ENCODE measurements at regions not wholly inside any gene's neighbourhood (a gene's known extent, or its start where the extent isn't known, plus 50 kb on each side); places are given as distances from the start of the nearest gene placed in this dataset.

DNA sequence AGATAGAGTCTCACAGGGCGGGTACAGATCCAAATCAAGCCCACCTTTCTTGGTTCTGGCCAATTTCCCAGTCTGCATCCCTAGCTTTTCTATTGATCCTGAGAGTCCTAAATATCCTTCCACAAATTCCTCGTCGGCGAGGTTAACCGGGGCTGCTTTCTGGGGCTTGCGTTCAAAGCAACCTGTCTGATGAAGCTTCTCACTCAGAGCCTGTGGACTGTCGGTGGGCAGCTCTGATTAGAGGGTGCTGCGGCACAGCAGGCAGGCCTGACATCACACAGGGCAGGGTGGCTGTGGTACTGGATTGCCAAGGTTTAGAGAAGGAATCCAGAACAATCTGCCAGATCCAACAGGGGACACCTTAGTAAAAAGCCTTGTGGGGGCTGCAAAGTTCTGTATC is 338.0 kb upstream of the ZMIZ1 start:
- DNase-seq = no peak

GRCh38 chr10:78731675-78732074 is 337.1 kb upstream of the ZMIZ1 start:
- no peak for DNase-seq

DNA sequence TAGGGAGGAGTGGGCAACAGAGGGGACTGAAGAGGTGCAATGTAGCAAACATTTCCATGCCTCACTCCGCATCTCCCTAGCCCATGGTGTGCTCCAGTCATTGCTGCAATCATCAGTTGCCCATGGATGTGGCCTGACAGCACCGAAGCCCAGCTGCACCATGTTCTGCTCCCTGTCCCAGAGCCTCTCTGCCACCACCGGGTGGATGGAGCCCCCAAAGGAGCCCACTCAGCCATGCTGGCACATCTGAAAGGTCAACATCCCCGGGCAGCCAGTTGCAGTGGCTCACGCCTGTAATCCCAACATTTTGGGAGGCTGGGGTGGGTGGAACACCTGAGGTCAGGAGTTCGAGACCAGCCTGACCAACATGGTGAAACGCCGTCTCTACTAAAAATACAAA is 336.4 kb upstream of the ZMIZ1 start:
- DNase-seq = no peak

DNA sequence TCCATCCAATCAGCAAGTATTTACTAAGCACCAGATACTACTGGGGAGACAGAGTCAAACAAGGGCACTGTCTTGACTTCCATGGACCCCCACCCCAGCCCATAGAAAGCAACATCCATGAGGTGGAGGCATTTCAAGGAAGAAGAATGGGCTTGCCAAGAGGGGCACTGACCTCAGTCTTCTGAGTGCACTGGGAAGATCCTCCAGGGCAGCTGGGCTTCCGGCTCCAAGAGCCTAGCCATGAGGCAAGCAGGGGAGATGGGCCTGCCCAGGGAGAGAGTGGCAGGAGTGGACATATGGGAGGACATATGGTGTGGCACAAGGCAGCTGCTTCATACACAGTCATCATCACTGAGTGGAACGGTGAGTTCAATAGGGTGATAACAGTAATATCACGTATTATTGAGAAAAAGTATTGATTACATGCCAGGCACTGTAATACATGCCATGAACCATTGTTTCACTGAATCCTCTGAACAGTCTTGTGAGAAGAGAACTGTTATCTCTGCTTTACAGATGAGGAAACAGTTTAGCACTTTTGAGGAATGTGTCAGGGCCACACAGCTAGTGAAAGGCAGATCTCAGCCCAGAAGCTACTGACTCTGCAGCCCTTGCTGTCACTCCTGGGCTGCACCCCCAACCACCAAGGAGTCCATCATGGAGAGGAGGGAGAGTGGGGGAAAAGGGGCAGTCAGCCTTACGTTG is 331.7 kb upstream of the ZMIZ1 start:
- no peak for DNase-seq

GRCh38 chr10:78737883-78738856 is 330.6 kb upstream of the ZMIZ1 start:
- no peak for DNase-seq

GRCh38 chr10:78738861-78739260 is 329.9 kb upstream of the ZMIZ1 start:
- DNase-seq = no peak

GRCh38 chr10:78739444-78740053 is 329.2 kb upstream of the ZMIZ1 start:
- DNase-seq = no peak

- no peak for DNase-seq
These were observed 327.5 kb upstream of the ZMIZ1 start for GRCh38 chr10:78740976-78741915.

- no peak for DNase-seq
These were observed 326.4 kb upstream of the ZMIZ1 start for GRCh38 chr10:78742406-78742729.

DNA sequence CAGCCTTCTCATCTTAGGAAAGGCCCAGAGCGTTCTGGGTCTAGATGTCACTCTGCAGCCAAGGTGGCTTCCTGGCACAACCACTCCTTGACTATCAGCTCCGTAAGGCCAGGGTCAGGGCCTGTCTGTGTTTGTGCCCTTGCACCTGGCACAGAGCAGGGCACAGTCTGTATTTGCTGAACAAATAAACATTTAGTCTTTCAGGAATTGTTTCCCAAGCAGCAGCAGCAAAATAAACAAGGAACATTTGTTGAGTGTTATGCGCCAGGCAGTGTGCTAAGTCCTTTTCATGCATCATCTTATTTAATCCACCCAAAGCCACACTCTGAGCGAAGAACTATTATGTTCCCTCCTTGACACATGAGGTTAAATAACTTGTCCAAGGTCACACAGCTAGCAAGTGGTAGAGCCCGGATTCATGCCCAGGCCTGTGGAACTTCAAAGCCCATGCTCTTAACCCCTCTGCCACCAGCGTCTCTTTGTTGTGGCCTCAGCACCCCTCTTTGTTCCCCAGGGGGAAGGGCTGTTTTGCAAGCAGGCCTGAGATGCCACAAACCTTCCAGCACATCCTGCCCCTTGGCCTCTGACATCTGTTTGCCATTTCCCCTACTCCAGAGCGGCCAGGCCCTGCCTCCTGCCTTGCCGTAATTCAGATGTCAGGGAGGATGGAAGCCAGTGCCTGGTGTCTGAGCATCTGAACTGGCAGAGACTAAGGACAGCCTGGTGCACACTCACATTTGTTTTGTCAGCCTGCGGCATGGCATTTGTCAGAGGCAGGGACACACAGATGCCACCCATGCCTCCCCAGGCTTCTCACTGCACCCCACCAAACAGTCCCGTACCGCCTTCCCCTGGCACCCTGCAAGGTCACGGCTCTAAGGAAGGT is 325.8 kb upstream of the ZMIZ1 start:
- DNase-seq = no peak

- DNase-seq = no peak
These were observed 324.7 kb upstream of the ZMIZ1 start for GRCh38 chr10:78744056-78744455.

- no peak for DNase-seq
These were observed 324.2 kb upstream of the ZMIZ1 start for GRCh38 chr10:78744491-78745090.

DNA sequence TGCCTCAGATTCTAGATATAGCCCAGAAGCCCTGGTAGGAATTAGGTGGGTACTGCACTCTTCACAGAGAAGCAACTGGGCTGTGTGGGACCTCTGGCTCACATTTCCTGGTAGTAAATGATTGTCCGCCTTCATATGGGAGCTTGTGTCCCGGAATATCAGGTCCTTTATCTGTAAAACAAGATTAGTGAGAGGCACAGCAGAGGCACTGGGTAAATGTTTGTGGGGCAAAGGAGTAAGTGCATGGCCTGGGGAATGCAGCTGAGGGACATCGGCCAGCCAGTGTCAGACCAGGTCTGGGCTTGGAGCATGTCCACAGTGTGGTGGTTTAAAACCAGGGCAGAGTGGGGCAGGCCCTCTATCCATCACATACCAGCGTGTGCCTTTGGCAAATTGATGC is 323.3 kb upstream of the ZMIZ1 start:
- no peak for DNase-seq

- DNase-seq = no peak
These were observed 322.5 kb upstream of the ZMIZ1 start for GRCh38 chr10:78746155-78746763.

- no peak for DNase-seq
These were observed 321.1 kb upstream of the ZMIZ1 start for GRCh38 chr10:78747401-78748234.

- no peak for DNase-seq
These were observed 320.6 kb upstream of the ZMIZ1 start for GRCh38 chr10:78748235-78748533.

GRCh38 chr10:78749200-78749599 is 319.6 kb upstream of the ZMIZ1 start:
- DNase-seq = no peak

DNA sequence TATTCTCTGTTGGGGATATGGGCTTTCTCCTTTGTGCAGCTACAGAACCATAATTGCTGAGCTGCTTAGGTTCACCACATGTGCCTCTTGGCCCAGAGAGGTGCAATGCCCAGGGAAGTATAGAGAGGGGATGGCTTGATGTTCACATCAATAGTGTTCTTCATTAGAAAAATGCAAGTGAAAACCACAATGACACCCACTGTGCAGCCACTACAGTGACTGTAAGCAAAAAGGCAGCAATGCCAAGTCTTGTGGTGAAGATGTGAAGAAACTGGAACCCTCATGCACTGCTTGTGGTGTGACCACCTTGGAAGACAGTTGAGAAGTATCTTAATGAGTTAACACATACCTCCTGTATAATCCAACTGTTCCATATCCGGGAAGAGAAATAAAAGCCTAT is 318.9 kb upstream of the ZMIZ1 start:
- DNase-seq = no peak

- no peak for DNase-seq
These were observed 318.3 kb upstream of the ZMIZ1 start for GRCh38 chr10:78750418-78750817.

GRCh38 chr10:78751716-78752115 is 317.1 kb upstream of the ZMIZ1 start:
- no peak for DNase-seq
